ENCODE measurements at regions not wholly inside any gene's neighbourhood (a gene's known extent, or its start where the extent isn't known, plus 50 kb on each side); places are given as distances from the start of the nearest gene placed in this dataset.

GRCh38 chr5:82351754-82352145 is 73.6 kb upstream of the RPS23 start (continued):
- TF ChIP-seq CHD1 (IDR thresholded peaks at IDR 0.05; ENCODE audit: low read length), result no peak
- 0 out of 4 replicates have a peak, but pooled peaks of 1 of the 2 experiments have one; percentile 33 for TF ChIP-seq MAZ (CRISPR knock-in tag; conservative IDR thresholded peaks at IDR 0.05 in 1 of 2, IDR thresholded peaks at IDR 0.05 in 1 of 2)
- 0 out of 2 replicates have a peak, but pooled peaks have one; percentile 42 for TF ChIP-seq SMAD3 (CRISPR knock-in tag; conservative IDR thresholded peaks at IDR 0.05)
- TF ChIP-seq ZNF512 (tag; IDR thresholded peaks at IDR 0.05), result peak; percentile 85
- TF ChIP-seq EHMT2 (IDR thresholded peaks at IDR 0.05), result peak; percentile 15; the same call in 1 of the 2 replicates
- 0 out of 4 replicates have a peak, but pooled peaks of 1 of the 2 experiments have one; percentile 11 for TF ChIP-seq FOXA3 (CRISPR knock-in tag; conservative IDR thresholded peaks at IDR 0.05 in 1 of 2, IDR thresholded peaks at IDR 0.05 in 1 of 2)
- TF ChIP-seq YBX1 (IDR thresholded peaks at IDR 0.05), result no peak
- no peak for TF ChIP-seq MNT (conservative IDR thresholded peaks at IDR 0.05)
- TF ChIP-seq ZNF3 (CRISPR knock-in tag; IDR thresholded peaks at IDR 0.05), result 0 out of 2 replicates have a peak, but pooled peaks have one; percentile 45
- no peak for TF ChIP-seq MTF1 (CRISPR knock-in tag; IDR thresholded peaks at IDR 0.05; ENCODE audit: borderline replicate concordance)
- TF ChIP-seq DIDO1 (tag; IDR thresholded peaks at IDR 0.05; ENCODE audit: low read depth), result no peak
- TF ChIP-seq ARID2 (IDR thresholded peaks at IDR 0.05), result peak; percentile 38; the same call in 1 of the 2 replicates
- TF ChIP-seq ELF1 (tag; IDR thresholded peaks at IDR 0.05), result no peak
- no peak for TF ChIP-seq SFPQ (IDR thresholded peaks at IDR 0.05; ENCODE audit: low read depth, low read length)
- TF ChIP-seq GABPA (tag; conservative IDR thresholded peaks at IDR 0.05; ENCODE audit: low read depth), result no peak
- no peak for TF ChIP-seq ZFP91 (CRISPR knock-in tag; IDR thresholded peaks at IDR 0.05)
- no peak for TF ChIP-seq MIER1 (IDR thresholded peaks at IDR 0.05; ENCODE audit: low read depth)
- TF ChIP-seq SMC3 (conservative IDR thresholded peaks at IDR 0.05; ENCODE audit: insufficient read depth, low read depth, low read length), result peak; percentile 56
- TF ChIP-seq RAD21 (CRISPR knock-in tag; conservative IDR thresholded peaks at IDR 0.05 in 1 of 2, IDR thresholded peaks at IDR 0.05 in 1 of 2), result peak; percentile 95 to 96
- no peak for TF ChIP-seq SP1 (CRISPR knock-in tag; IDR thresholded peaks at IDR 0.05)
- no peak for TF ChIP-seq CBX1 (IDR thresholded peaks at IDR 0.05; ENCODE audit: low read depth)
- no peak for TF ChIP-seq HMG20A (CRISPR knock-in tag; conservative IDR thresholded peaks at IDR 0.05)
